HEK293 (cell line): ENCODE measurements at regions not wholly inside any gene's neighbourhood (a gene's known extent, or its start where the extent isn't known, plus 50 kb on each side); places are given as distances from the start of the nearest gene placed in this dataset.

ENCODE experiments used
- CTCF ChIP-seq: fragments of 450-650 bp; formaldehyde crosslinking; IDR thresholded peaks from 2 replicates; pipeline ENCODE4 v1.5.1; 2016; ENCODE audit warnings: missing biosample characterization, missing genetic modification characterization
- ELK4 ChIP-seq: IDR thresholded peaks from 2 replicates; pipeline ENCODE4 v1.6.1; 2011; ENCODE audit warnings: mild to moderate bottlenecking, low read depth, low read length, borderline replicate concordance
- ZFHX2 ChIP-seq: fragments of 450-650 bp; formaldehyde crosslinking; conservative IDR thresholded peaks from 2 replicates; pipeline ENCODE4 v1.5.1; 2016; ENCODE audit warnings: missing biosample characterization, missing genetic modification characterization
- ZNF169 ChIP-seq: fragments of 450-650 bp; formaldehyde crosslinking; IDR thresholded peaks from 2 replicates; pipeline ENCODE4 v1.5.1; 2016; ENCODE audit warnings: missing biosample characterization, missing genetic modification characterization
- ZNF324 ChIP-seq: fragments of 450-650 bp; formaldehyde crosslinking; IDR thresholded peaks from 2 replicates; pipeline ENCODE4 v1.5.1; 2016; ENCODE audit warnings: missing biosample characterization, missing genetic modification characterization
- TF ChIP-seq, protein P1 (sequence below): fragments of 450-650 bp; formaldehyde crosslinking; IDR thresholded peaks from 2 replicates; pipeline ENCODE4 v1.5.1; 2016; ENCODE audit warnings: missing biosample characterization, missing genetic modification characterization
- TF ChIP-seq, protein P2 (sequence below): fragments of 450-650 bp; formaldehyde crosslinking; IDR thresholded peaks from 2 replicates; pipeline ENCODE4 v1.5.1; 2016; ENCODE audit warnings: missing biosample characterization, missing genetic modification characterization

GRCh38 chr6:139703780-139704179 is 329.3 kb upstream of the CITED2 start:
- TF ChIP-seq, protein P1, sequence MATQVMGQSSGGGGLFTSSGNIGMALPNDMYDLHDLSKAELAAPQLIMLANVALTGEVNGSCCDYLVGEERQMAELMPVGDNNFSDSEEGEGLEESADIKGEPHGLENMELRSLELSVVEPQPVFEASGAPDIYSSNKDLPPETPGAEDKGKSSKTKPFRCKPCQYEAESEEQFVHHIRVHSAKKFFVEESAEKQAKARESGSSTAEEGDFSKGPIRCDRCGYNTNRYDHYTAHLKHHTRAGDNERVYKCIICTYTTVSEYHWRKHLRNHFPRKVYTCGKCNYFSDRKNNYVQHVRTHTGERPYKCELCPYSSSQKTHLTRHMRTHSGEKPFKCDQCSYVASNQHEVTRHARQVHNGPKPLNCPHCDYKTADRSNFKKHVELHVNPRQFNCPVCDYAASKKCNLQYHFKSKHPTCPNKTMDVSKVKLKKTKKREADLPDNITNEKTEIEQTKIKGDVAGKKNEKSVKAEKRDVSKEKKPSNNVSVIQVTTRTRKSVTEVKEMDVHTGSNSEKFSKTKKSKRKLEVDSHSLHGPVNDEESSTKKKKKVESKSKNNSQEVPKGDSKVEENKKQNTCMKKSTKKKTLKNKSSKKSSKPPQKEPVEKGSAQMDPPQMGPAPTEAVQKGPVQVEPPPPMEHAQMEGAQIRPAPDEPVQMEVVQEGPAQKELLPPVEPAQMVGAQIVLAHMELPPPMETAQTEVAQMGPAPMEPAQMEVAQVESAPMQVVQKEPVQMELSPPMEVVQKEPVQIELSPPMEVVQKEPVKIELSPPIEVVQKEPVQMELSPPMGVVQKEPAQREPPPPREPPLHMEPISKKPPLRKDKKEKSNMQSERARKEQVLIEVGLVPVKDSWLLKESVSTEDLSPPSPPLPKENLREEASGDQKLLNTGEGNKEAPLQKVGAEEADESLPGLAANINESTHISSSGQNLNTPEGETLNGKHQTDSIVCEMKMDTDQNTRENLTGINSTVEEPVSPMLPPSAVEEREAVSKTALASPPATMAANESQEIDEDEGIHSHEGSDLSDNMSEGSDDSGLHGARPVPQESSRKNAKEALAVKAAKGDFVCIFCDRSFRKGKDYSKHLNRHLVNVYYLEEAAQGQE, result no peak
- no peak for TF ChIP-seq ZNF169 (tag by site-specific recombination)
- TF ChIP-seq, protein P2, sequence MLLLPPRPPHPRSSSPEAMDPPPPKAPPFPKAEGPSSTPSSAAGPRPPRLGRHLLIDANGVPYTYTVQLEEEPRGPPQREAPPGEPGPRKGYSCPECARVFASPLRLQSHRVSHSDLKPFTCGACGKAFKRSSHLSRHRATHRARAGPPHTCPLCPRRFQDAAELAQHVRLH (tag by site-specific recombination), result no peak
- no peak for TF ChIP-seq ZFHX2 (tag by site-specific recombination)
- TF ChIP-seq ELK4, result no peak
- no peak for TF ChIP-seq ZNF324 (tag by site-specific recombination)
- no peak for TF ChIP-seq CTCF (tag by site-specific recombination)
